Nephron progenitor cell (in vitro differentiated cells): ENCODE measurements at regions not wholly inside any gene's neighbourhood (a gene's known extent, or its start where the extent isn't known, plus 50 kb on each side); places are given as distances from the start of the nearest gene placed in this dataset.

Source experiments
- DNase-seq: peaks from one replicate; pipeline ENCODE4 v3.0.0; 2021
- H3K27ac Mint-ChIP-seq: 2 replicates; pipeline ENCODE4 v1.8.0; 2021; ENCODE audit warnings: mild to moderate bottlenecking, moderate library complexity, mixed read lengths
- H3K27me3 Mint-ChIP-seq: 2 replicates; pipeline ENCODE4 v1.8.0; 2021; ENCODE audit warnings: mild to moderate bottlenecking, low read depth, mixed read lengths; ENCODE audit not compliant: poor library complexity
- H3K36me3 Mint-ChIP-seq: 2 replicates; pipeline ENCODE4 v1.8.0; 2021; ENCODE audit warnings: low read depth, mixed read lengths
- H3K4me1 Mint-ChIP-seq: 2 replicates; pipeline ENCODE4 v1.8.0; 2021; ENCODE audit warnings: mixed read lengths
- H3K4me3 Mint-ChIP-seq: 2 replicates; pipeline ENCODE4 v1.8.0; 2021; ENCODE audit warnings: mild to moderate bottlenecking, moderate library complexity, mixed read lengths
- H3K9me3 Mint-ChIP-seq: 2 replicates; pipeline ENCODE4 v1.8.0; 2021; ENCODE audit warnings: mild to moderate bottlenecking, moderate library complexity, mixed read lengths
- CTCF ChIP-seq: fragments of 200-600 bp; sonication (generic); IDR thresholded peaks from 2 replicates; pipeline ENCODE4 v1.5.0; 2021; ENCODE audit warnings: antibody characterized with exemption

GRCh38 chr5:173497685-173498084 lies 118.8 kb downstream of the BOD1 start:
- Mint-ChIP-seq H3K4me1 (peaks cover 37% of the 10 kb centered on the region), H3K36me3 (no peaks in the 10 kb centered on the region), H3K9me3 (no peaks in the 10 kb centered on the region), H3K27me3 (no peaks in the 10 kb centered on the region), H3K27ac (no peak overlapping the region), H3K4me3 (no peak overlapping the region)
- TF ChIP-seq CTCF = no peak
- DNase-seq = no peak

GRCh38 chr5:173496883-173497255 lies 119.6 kb downstream of the BOD1 start:
- no peak overlapping the region for H3K27ac Mint-ChIP-seq
- no peaks in the 10 kb centered on the region for H3K27me3 Mint-ChIP-seq
- DNase-seq = no peak

GRCh38 chr5:173496129-173496882 lies 120.1 kb downstream of the BOD1 start:
- no peak overlapping the region for H3K27ac Mint-ChIP-seq

More at GRCh38 chr5:173496883-173497255, 119.6 kb downstream of the BOD1 start:
- H3K4me1 Mint-ChIP-seq = peaks cover 32% of the 10 kb centered on the region
- TF ChIP-seq CTCF = no peak
- H3K36me3 Mint-ChIP-seq = no peaks in the 10 kb centered on the region
- no peaks in the 10 kb centered on the region for H3K9me3 Mint-ChIP-seq
- H3K4me3 Mint-ChIP-seq = no peak overlapping the region

GRCh38 chr5:173495225-173495904 lies 121.1 kb downstream of the BOD1 start:
- H3K4me1 Mint-ChIP-seq = peaks cover 31% of the 10 kb centered on the region
- no peaks in the 10 kb centered on the region for H3K36me3 Mint-ChIP-seq
- H3K27ac Mint-ChIP-seq = no peak overlapping the region
- H3K4me3 Mint-ChIP-seq = no peak overlapping the region
- DNase-seq = no peak
- peaks cover 3% of the 10 kb centered on the region for H3K27me3 Mint-ChIP-seq
- TF ChIP-seq CTCF = no peak
- no peaks in the 10 kb centered on the region for H3K9me3 Mint-ChIP-seq

More at GRCh38 chr5:173496129-173496882, 120.1 kb downstream of the BOD1 start:
- Mint-ChIP-seq H3K27me3 (no peaks in the 10 kb centered on the region), H3K9me3 (no peaks in the 10 kb centered on the region), H3K36me3 (no peaks in the 10 kb centered on the region), H3K4me3 (no peak overlapping the region), H3K4me1 (peaks cover 32% of the 10 kb centered on the region)
- no peak for TF ChIP-seq CTCF
- no peak for DNase-seq

GRCh38 chr5:173494446-173494845 lies 122.0 kb downstream of the BOD1 start:
- H3K9me3 Mint-ChIP-seq = no peaks in the 10 kb centered on the region
- no peak overlapping the region for H3K27ac Mint-ChIP-seq
- TF ChIP-seq CTCF = no peak
- H3K4me1 Mint-ChIP-seq = peaks cover 27% of the 10 kb centered on the region
- H3K4me3 Mint-ChIP-seq = no peak overlapping the region
- no peak for DNase-seq
- H3K27me3 Mint-ChIP-seq = peaks cover 3% of the 10 kb centered on the region
- H3K36me3 Mint-ChIP-seq = no peaks in the 10 kb centered on the region
